ENCODE measurements at regions not wholly inside any gene's neighbourhood (a gene's known extent, or its start where the extent isn't known, plus 50 kb on each side); places are given as distances from the start of the nearest gene placed in this dataset.
A peak's percentile ranks its signal among the peaks of the same experiment; 100 is the strongest.
"Not testable (repeated sequence)": the region's sequence is repeated elsewhere in the genome, so short reads cannot be mapped to it uniquely, and the experiment has no call there.

GRCh38 chr15:98263787-98264186, 303.3 kb downstream of the ARRDC4 start:
- no peak overlapping the region for H3K4me3 ChIP-seq (ENCODE audit: low read depth, low read length)

- H3K4me3 ChIP-seq (ENCODE audit: low read depth, low read length) = no peak overlapping the region
Observed at GRCh38 chr15:98266295-98266694, 305.8 kb downstream of the ARRDC4 start.

GRCh38 chr15:98268163-98268562, 307.7 kb downstream of the ARRDC4 start:
- no peak overlapping the region for H3K4me3 ChIP-seq (ENCODE audit: low read depth, low read length)

DNA sequence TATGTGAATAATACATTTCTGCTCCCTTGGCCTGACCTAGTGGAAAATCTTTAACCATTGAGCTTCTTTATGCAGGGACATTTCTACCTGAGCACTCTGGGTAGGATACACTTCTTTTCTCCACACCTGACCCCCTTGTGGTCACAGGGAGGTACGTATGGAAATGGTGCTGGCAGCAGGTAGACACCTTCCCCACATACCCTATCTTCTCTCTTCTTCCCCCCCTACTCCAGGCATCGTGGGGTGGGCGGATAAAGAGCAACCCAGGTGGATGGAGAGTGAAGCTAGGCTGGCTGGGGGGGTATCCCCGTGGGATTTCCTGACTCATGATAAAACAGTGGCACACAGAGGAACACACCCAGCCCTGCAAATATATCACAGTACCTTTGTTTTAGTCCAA, 312.1 kb downstream of the ARRDC4 start:
- H3K4me3 ChIP-seq (ENCODE audit: low read depth, low read length) = no peak overlapping the region

GRCh38 chr15:98276018-98276417, 315.5 kb downstream of the ARRDC4 start:
- H3K4me3 ChIP-seq (ENCODE audit: low read depth, low read length) = no peak overlapping the region

- H3K4me3 ChIP-seq (ENCODE audit: low read depth, low read length) = no peak overlapping the region
Observed at GRCh38 chr15:98277602-98278001, 317.1 kb downstream of the ARRDC4 start.

GRCh38 chr15:98280284-98280975, 319.9 kb downstream of the ARRDC4 start:
- no peak overlapping the region for H3K4me3 ChIP-seq (ENCODE audit: low read depth, low read length)

- no peak overlapping the region for H3K4me3 ChIP-seq (ENCODE audit: low read depth, low read length)
Observed at GRCh38 chr15:98281130-98281529, 320.6 kb downstream of the ARRDC4 start.

DNA sequence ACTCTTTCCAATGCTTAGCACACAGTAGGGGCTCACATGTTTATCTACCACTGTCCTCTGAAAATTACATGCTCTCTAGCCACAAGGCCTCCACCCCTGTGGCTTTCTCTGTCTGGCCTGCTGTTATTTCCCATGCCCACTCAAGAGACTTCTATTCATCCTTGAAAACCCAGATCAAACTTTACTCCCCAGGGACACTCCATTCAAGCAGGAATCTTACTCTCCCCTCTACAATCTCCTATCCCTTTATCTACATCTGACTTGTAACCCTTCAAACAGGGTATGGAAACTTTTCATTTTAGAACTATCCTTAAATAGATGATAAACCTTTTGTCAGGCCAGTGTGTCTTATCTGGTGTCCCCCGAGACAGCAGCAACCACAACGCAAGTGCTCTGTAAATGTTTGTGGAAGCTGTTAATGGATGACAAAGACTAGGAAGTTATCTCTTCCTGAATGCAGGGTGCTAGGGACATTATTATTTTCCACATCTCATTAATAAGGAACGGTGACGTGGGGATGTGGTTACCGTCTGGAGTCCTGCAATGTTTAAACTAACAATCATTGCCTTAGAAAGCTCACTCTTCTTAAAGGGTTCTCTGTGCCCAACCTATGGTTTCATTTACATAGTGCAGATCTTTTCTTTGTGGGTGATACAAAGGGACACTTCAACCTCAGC, 322.3 kb downstream of the ARRDC4 start:
- H3K4me3 ChIP-seq (ENCODE audit: low read depth, low read length) = no peak overlapping the region

GRCh38 chr15:98286200-98286599, 325.7 kb downstream of the ARRDC4 start:
- H3K4me3 ChIP-seq (ENCODE audit: low read depth, low read length) = no peak overlapping the region

DNA sequence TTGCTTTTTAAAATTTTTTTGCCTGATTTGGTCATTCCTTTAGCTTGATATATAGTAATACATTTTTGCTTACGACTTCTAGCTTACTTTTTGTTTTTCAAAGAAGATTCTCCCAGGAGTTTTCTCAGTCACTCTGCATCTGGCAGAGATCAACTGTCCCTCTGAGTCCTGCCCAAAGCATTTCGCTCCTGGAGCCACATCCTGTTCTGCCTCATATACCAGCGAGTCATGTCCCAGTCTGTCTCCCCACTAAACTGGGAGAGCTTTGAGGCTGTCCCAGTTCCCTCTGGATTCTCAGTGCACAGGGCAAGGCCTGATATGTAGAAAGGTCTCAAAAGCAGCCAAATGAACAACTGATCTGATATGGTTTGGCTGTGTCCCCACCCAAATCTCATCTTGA, 326.3 kb downstream of the ARRDC4 start:
- H3K4me3 ChIP-seq (ENCODE audit: low read depth, low read length) = no peak overlapping the region

DNA sequence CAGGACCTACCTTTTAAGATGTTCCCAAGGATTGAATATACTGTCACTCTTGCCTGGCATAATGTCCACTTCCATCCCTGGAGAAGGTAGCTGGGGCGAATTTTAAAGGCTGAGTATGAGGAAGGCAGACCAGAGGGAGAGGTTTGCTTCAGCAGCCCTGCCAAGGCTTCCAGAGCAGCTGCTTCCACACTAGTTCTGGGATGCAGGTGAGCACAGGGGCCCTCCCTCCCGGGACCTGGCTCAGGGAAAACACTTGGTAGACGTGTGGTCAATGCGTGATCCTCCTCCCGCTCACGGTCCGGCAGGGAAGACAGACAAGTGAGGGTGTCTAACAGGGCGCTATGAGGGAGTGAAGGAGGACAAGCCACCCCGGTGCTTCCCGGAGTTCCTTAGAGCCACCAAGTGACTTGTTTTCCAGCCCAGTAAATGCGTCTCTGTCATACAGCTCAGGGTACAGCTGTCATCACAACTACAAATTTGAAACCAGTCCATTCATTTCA, 327.6 kb downstream of the ARRDC4 start:
- H3K4me3 ChIP-seq (ENCODE audit: low read depth, low read length) = no peak overlapping the region

DNA sequence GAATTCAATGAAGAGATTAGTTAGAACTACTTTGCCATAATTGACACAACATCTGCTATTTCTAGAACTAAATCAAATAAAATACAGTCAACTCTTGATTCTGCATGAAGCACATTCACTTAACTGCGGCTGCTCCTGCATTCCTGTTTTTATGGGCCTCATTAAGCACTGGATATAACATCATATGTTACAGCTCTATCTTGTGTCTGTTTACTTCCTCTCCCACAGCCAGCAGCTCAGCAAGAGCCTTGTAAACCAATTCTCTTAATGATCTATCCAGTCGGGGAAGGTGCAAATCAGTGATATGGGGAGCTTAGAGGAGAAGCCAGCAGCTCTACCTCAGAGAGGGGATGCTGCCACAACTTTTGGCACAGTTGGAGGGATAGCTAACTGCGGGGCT, 329.2 kb downstream of the ARRDC4 start:
- H3K4me3 ChIP-seq (ENCODE audit: low read depth, low read length) = no peak overlapping the region

DNA sequence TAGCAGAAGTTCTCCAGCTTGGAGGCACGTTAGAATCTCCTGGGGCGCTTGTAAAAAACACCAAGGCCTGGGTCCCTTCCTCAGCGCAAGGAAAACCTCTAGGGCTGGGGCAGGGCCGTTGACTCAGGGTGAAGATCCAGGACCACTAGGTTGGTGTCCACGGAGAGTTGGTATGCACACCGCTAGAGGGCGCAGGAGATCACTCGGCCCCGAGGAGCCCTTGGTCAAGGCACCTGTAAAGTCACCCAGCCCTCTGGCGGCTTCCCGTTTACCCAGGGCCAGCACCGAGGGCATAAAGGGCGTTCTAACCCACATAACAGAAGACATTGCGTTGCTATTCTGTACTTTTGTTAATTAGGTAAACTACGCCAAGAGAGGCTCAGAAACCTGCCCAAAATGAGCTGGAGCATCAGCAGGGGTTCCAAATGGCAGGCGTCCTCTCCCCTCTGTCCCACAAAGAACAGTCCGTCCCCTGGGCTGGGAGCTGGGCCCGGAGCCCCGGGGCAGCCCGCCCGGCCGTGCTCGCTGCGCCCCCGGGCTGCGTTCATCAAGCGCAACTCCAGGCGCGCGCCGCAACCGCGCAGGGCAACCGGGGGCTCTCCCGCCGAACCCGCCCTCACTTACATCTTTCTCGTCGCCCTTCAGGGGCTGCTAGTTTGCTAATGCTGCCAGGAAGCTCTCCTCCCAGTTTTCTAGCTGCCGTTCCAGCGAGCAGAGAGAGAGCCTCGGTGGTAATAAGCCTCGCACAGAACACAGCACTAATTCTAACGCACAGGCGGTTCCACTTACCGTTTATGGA, 332.1 kb downstream of the ARRDC4 start:
- peak overlapping the region; percentile 31 for H3K4me3 ChIP-seq (ENCODE audit: low read depth, low read length)

GRCh38 chr15:98294126-98294525, 333.6 kb downstream of the ARRDC4 start:
- no peak overlapping the region for H3K4me3 ChIP-seq (ENCODE audit: low read depth, low read length)

GRCh38 chr15:98295101-98295759, 334.7 kb downstream of the ARRDC4 start:
- H3K4me3 ChIP-seq (ENCODE audit: low read depth, low read length) = not testable (repeated sequence)

DNA sequence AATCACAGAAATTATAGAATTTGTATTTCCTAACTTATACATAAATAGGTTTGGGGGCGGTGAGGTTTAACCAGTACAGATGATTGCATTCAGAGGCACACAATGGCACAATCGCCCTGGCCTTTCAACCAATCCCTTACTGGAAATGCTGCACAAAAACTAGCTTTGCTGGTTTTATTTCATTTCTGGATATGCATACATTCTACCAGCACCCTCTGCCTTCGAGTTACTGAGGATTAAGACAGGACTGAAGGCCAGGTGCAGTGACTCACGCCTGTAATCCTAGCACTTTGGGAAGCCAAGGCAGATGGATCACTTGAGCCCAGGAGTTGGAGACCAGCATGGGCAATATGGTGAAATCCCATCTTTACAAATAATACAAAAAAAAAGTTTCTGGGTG, 336.1 kb downstream of the ARRDC4 start:
- no peak overlapping the region for H3K4me3 ChIP-seq (ENCODE audit: low read depth, low read length)

GRCh38 chr15:98304371-98304770, 343.9 kb downstream of the ARRDC4 start:
- no peak overlapping the region for H3K4me3 ChIP-seq (ENCODE audit: low read depth, low read length)

- no peak overlapping the region for H3K4me3 ChIP-seq (ENCODE audit: low read depth, low read length)
Observed at GRCh38 chr15:98308117-98308516, 340.2 kb upstream of the IGF1R start.

- H3K4me3 ChIP-seq (ENCODE audit: low read depth, low read length) = no peak overlapping the region
Observed at GRCh38 chr15:98311566-98312188, 336.7 kb upstream of the IGF1R start.

DNA sequence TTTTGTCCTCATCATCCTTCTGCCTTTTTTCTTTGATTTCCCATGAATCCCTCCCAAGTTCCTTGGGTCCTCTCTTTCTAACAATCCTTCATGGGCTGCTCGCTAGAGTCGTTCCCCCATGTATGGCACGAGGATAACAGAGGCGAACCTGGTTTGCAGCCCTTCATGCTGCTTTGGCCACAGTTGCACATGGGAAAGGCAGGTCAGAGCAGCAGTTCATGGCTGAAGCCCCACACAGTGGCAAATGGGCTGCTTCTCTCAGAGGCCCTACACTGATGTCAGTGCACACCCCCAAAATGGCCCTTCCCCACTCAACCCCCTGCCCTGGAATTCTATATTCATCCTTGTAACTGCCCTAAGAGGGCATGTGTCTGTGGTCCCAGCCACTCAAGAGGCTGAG, 335.4 kb upstream of the IGF1R start:
- no peak overlapping the region for H3K4me3 ChIP-seq (ENCODE audit: low read depth, low read length)
